Astrocyte (in vitro differentiated cells and primary cell): ENCODE measurements at regions not wholly inside any gene's neighbourhood (a gene's known extent, or its start where the extent isn't known, plus 50 kb on each side); places are given as distances from the start of the nearest gene placed in this dataset.
"Not testable (repeated sequence)": the region's sequence is repeated elsewhere in the genome, so short reads cannot be mapped to it uniquely, and the experiment has no call there.

Source experiments
- EZH2 ChIP-seq: IDR thresholded peaks from 2 replicates; pipeline ENCODE4 v1.6.1; 2012; ENCODE audit warnings: mild to moderate bottlenecking, low read length, inconsistent platforms; ENCODE audit not compliant: insufficient read depth
- TF ChIP-seq, protein P1 (sequence below): IDR thresholded peaks from 2 replicates; pipeline ENCODE4 v1.5.1; 2011; ENCODE audit warnings: low read depth, mild to moderate bottlenecking, inconsistent platforms, low read length, moderate library complexity; ENCODE audit not compliant: insufficient read depth

DNA sequence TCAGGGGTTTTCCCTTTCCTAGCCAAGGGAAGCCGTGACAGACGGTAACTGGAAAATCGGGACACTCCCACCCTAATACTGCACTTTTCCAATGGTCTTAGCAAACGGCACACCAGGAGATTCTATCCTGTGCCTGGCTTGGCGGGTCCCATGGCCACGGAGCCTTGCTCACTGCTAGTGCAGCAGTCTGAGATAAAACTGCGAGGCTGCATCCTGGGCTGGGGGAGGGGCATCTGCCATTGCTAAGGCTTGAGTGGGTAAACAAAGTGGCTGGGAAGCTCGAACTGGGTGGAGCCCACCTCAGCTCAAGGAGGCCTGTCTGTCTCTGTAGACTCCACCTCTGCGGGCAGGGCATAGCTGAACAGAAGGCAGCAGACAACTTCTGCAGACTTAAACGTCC lies 604.1 kb upstream of the IGFBP7 start:
- TF ChIP-seq, protein P1, sequence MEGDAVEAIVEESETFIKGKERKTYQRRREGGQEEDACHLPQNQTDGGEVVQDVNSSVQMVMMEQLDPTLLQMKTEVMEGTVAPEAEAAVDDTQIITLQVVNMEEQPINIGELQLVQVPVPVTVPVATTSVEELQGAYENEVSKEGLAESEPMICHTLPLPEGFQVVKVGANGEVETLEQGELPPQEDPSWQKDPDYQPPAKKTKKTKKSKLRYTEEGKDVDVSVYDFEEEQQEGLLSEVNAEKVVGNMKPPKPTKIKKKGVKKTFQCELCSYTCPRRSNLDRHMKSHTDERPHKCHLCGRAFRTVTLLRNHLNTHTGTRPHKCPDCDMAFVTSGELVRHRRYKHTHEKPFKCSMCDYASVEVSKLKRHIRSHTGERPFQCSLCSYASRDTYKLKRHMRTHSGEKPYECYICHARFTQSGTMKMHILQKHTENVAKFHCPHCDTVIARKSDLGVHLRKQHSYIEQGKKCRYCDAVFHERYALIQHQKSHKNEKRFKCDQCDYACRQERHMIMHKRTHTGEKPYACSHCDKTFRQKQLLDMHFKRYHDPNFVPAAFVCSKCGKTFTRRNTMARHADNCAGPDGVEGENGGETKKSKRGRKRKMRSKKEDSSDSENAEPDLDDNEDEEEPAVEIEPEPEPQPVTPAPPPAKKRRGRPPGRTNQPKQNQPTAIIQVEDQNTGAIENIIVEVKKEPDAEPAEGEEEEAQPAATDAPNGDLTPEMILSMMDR, result not testable (repeated sequence)
- not testable (repeated sequence) for TF ChIP-seq EZH2
